BLaER1 (cell line): ENCODE measurements at regions not wholly inside any gene's neighbourhood (a gene's known extent, or its start where the extent isn't known, plus 50 kb on each side); places are given as distances from the start of the nearest gene placed in this dataset.

Experiments
- H3K27ac ChIP-seq: shearing (Covaris generic); formaldehyde crosslinking; 2 replicates; pipeline ENCODE4 v1.8.1; 2022
- H3K27me3 ChIP-seq: shearing (Covaris generic); formaldehyde crosslinking; 2 replicates; pipeline ENCODE4 v1.8.1; 2022
- H3K36me3 ChIP-seq: shearing (Covaris generic); formaldehyde crosslinking; 2 replicates; pipeline ENCODE4 v1.8.1; 2022
- H3K4me1 ChIP-seq: shearing (Covaris generic); formaldehyde crosslinking; 2 replicates; pipeline ENCODE4 v1.8.1; 2022
- H3K4me2 ChIP-seq: shearing (Covaris generic); formaldehyde crosslinking; 2 replicates; pipeline ENCODE4 v1.8.1; 2022
- H3K4me3 ChIP-seq: shearing (Covaris generic); formaldehyde crosslinking; 2 replicates; pipeline ENCODE4 v1.8.1; 2022
- H3K9ac ChIP-seq: shearing (Covaris generic); formaldehyde crosslinking; 2 replicates; pipeline ENCODE4 v1.8.1; 2022
- H3K9me3 ChIP-seq: shearing (Covaris generic); formaldehyde crosslinking; 2 replicates; pipeline ENCODE4 v1.8.1; 2022
- H4K20me1 ChIP-seq: shearing (Covaris generic); formaldehyde crosslinking; 2 replicates; pipeline ENCODE4 v1.8.1; 2022
- Cebpa-rat ChIP-seq: shearing (Covaris generic); IDR thresholded peaks from 2 replicates; pipeline ENCODE4 v1.8.1; 2022

GRCh38 chr22:22400099-22400498 lies 108.4 kb downstream of the ZNF280B start:
- H3K4me2 ChIP-seq: no peak overlapping the region
- no peak for TF ChIP-seq Cebpa-rat
- no peaks in the 10 kb centered on the region for H4K20me1 ChIP-seq
- H3K36me3 ChIP-seq: no peaks in the 10 kb centered on the region
- no peaks in the 10 kb centered on the region for H3K27me3 ChIP-seq
- H3K9ac ChIP-seq: no peak overlapping the region
- H3K4me3 ChIP-seq: no peak overlapping the region
- H3K27ac ChIP-seq: no peak overlapping the region
- H3K4me1 ChIP-seq: peaks cover 56% of the 10 kb centered on the region
- no peaks in the 10 kb centered on the region for H3K9me3 ChIP-seq

- Histone ChIP-seq H3K27ac (no peak overlapping the region), H3K36me3 (no peaks in the 10 kb centered on the region), H3K27me3 (no peaks in the 10 kb centered on the region), H3K4me2 (no peak overlapping the region), H3K4me3 (no peak overlapping the region), H4K20me1 (no peaks in the 10 kb centered on the region), H3K9me3 (no peaks in the 10 kb centered on the region), H3K4me1 (peaks cover 53% of the 10 kb centered on the region), H3K9ac (no peak overlapping the region)
- TF ChIP-seq Cebpa-rat: no peak
Observed at GRCh38 chr22:22400964-22401363, 107.6 kb downstream of the ZNF280B start.

- Histone ChIP-seq H3K4me3 (no peak overlapping the region), H3K27me3 (no peaks in the 10 kb centered on the region), H3K4me2 (no peak overlapping the region), H3K36me3 (no peaks in the 10 kb centered on the region), H4K20me1 (no peaks in the 10 kb centered on the region), H3K9ac (no peak overlapping the region), H3K4me1 (peaks cover 50% of the 10 kb centered on the region), H3K27ac (no peak overlapping the region), H3K9me3 (no peaks in the 10 kb centered on the region)
- no peak for TF ChIP-seq Cebpa-rat
Observed at GRCh38 chr22:22401381-22401780, 107.2 kb downstream of the ZNF280B start.

- Histone ChIP-seq H4K20me1 (no peaks in the 10 kb centered on the region), H3K4me2 (no peak overlapping the region), H3K4me1 (peaks cover 40% of the 10 kb centered on the region), H3K9ac (no peak overlapping the region), H3K36me3 (no peaks in the 10 kb centered on the region), H3K4me3 (no peak overlapping the region), H3K27ac (no peak overlapping the region), H3K27me3 (peaks cover 1% of the 10 kb centered on the region; the same call in 1 of the 2 replicates), H3K9me3 (no peaks in the 10 kb centered on the region)
- TF ChIP-seq Cebpa-rat: no peak
Observed at GRCh38 chr22:22403306-22403705, 105.2 kb downstream of the ZNF280B start.

- Histone ChIP-seq H3K36me3 (no peaks in the 10 kb centered on the region), H3K4me1 (peaks cover 40% of the 10 kb centered on the region), H3K4me2 (peak overlapping the region; percentile 69), H3K9me3 (no peaks in the 10 kb centered on the region), H3K9ac (no peak overlapping the region), H4K20me1 (0 out of 2 replicates have a peak, but pooled peaks cover under 1% of the 10 kb centered on the region), H3K27me3 (peaks cover 6% of the 10 kb centered on the region; the same call in 1 of the 2 replicates), H3K4me3 (no peak overlapping the region), H3K27ac (no peak overlapping the region)
- TF ChIP-seq Cebpa-rat: no peak
Observed at GRCh38 chr22:22403771-22404170, 104.8 kb downstream of the ZNF280B start.

GRCh38 chr22:22404598-22405284 lies 103.8 kb downstream of the ZNF280B start:
- H3K4me3 ChIP-seq: no peak overlapping the region
- no peak for TF ChIP-seq Cebpa-rat
- peaks cover 46% of the 10 kb centered on the region for H3K4me1 ChIP-seq
- no peaks in the 10 kb centered on the region for H3K36me3 ChIP-seq
- H4K20me1 ChIP-seq: peaks cover 10% of the 10 kb centered on the region; the same call in 1 of the 2 replicates
- H3K9ac ChIP-seq: no peak overlapping the region
- H3K4me2 ChIP-seq: peak overlapping the region; percentile 69
- H3K27me3 ChIP-seq: peaks cover 9% of the 10 kb centered on the region; the same call in 1 of the 2 replicates
- H3K27ac ChIP-seq: peak overlapping the region; percentile 59
- no peaks in the 10 kb centered on the region for H3K9me3 ChIP-seq

GRCh38 chr22:22406445-22407027 lies 102.0 kb downstream of the ZNF280B start:
- H3K9ac ChIP-seq: no peak overlapping the region
- TF ChIP-seq Cebpa-rat: no peak
- H3K27me3 ChIP-seq: peaks cover 9% of the 10 kb centered on the region; the same call in 1 of the 2 replicates
- H3K27ac ChIP-seq: no peak overlapping the region
- peaks cover 59% of the 10 kb centered on the region for H3K4me1 ChIP-seq
- no peaks in the 10 kb centered on the region for H3K9me3 ChIP-seq
- H4K20me1 ChIP-seq: peaks cover 14% of the 10 kb centered on the region; the same call in 1 of the 2 replicates
- no peaks in the 10 kb centered on the region for H3K36me3 ChIP-seq
- peak overlapping the region; percentile 24; the same call in 1 of the 2 replicates for H3K4me2 ChIP-seq
- H3K4me3 ChIP-seq: no peak overlapping the region

- peaks cover 9% of the 10 kb centered on the region; the same call in 1 of the 2 replicates for H3K27me3 ChIP-seq
- H3K9me3 ChIP-seq: no peaks in the 10 kb centered on the region
- no peak overlapping the region for H3K4me3 ChIP-seq
- peak overlapping the region; percentile 24; the same call in 1 of the 2 replicates for H3K4me2 ChIP-seq
- H3K4me1 ChIP-seq: peaks cover 59% of the 10 kb centered on the region
- H3K36me3 ChIP-seq: no peaks in the 10 kb centered on the region
- peaks cover 14% of the 10 kb centered on the region; the same call in 1 of the 2 replicates for H4K20me1 ChIP-seq
- TF ChIP-seq Cebpa-rat: no peak
- no peak overlapping the region for H3K27ac ChIP-seq
- H3K9ac ChIP-seq: no peak overlapping the region
Observed at GRCh38 chr22:22407061-22407460, 101.5 kb downstream of the ZNF280B start.

GRCh38 chr22:22408269-22408668 lies 100.3 kb downstream of the ZNF280B start:
- Histone ChIP-seq H3K4me2 (0 out of 2 replicates have a peak overlapping the region, but pooled peaks have one; percentile 93), H3K36me3 (no peaks in the 10 kb centered on the region), H3K9ac (no peak overlapping the region), H3K4me1 (peaks cover 59% of the 10 kb centered on the region), H3K4me3 (no peak overlapping the region), H4K20me1 (peaks cover 14% of the 10 kb centered on the region; the same call in 1 of the 2 replicates), H3K27ac (no peak overlapping the region), H3K27me3 (peaks cover 9% of the 10 kb centered on the region; the same call in 1 of the 2 replicates), H3K9me3 (peaks cover 9% of the 10 kb centered on the region)
- no peak for TF ChIP-seq Cebpa-rat
